GM12875 (cell line): ENCODE measurements at regions not wholly inside any gene's neighbourhood (a gene's known extent, or its start where the extent isn't known, plus 50 kb on each side); places are given as distances from the start of the nearest gene placed in this dataset.

ENCODE experiments used
- H3K4me3 ChIP-seq: one replicate; pipeline ENCODE4 v1.5.1; 2011; ENCODE audit warnings: low read depth, low read length, control low read depth
- CTCF ChIP-seq: IDR thresholded peaks from 2 replicates; pipeline ENCODE4 v1.5.1; 2011; ENCODE audit warnings: low read depth, mild to moderate bottlenecking, control low read depth, inconsistent platforms, low read length, moderate library complexity, borderline replicate concordance; ENCODE audit not compliant: insufficient read depth

GRCh38 chr1:185487026-185487425 lies 170.0 kb upstream of the IVNS1ABP start:
- H3K4me3 ChIP-seq: no peak overlapping the region
- no peak for TF ChIP-seq CTCF

- TF ChIP-seq CTCF: no peak
- H3K4me3 ChIP-seq: no peak overlapping the region
Measured at GRCh38 chr1:185486346-185486745, 169.3 kb upstream of the IVNS1ABP start.

GRCh38 chr1:185483664-185484450 lies 166.8 kb upstream of the IVNS1ABP start:
- no peak for TF ChIP-seq CTCF
- H3K4me3 ChIP-seq: no peak overlapping the region

GRCh38 chr1:185483217-185483616 lies 166.2 kb upstream of the IVNS1ABP start:
- no peak for TF ChIP-seq CTCF

GRCh38 chr1:185480545-185480944 lies 163.5 kb upstream of the IVNS1ABP start:
- no peak overlapping the region for H3K4me3 ChIP-seq
- no peak for TF ChIP-seq CTCF

More at GRCh38 chr1:185483217-185483616, 166.2 kb upstream of the IVNS1ABP start:
- no peak overlapping the region for H3K4me3 ChIP-seq

- TF ChIP-seq CTCF: no peak
- H3K4me3 ChIP-seq: no peak overlapping the region
Measured at GRCh38 chr1:185479796-185480195, 162.8 kb upstream of the IVNS1ABP start.

GRCh38 chr1:185478877-185479276 lies 161.8 kb upstream of the IVNS1ABP start:
- no peak for TF ChIP-seq CTCF
- H3K4me3 ChIP-seq: no peak overlapping the region
